ENCODE measurements at regions not wholly inside any gene's neighbourhood (a gene's known extent, or its start where the extent isn't known, plus 50 kb on each side); places are given as distances from the start of the nearest gene placed in this dataset.

GRCh38 chr14:84024231-84024820, 1505.6 kb upstream of the FLRT2 start:
- Histone ChIP-seq H3K36me3 (ENCODE audit: control insufficient read depth, insufficient read depth, low read length) (no peaks in the 10 kb centered on the region), H3K9me3 (ENCODE audit: control insufficient read depth, insufficient read depth, low read depth, low read length) (no peaks in the 10 kb centered on the region), H3K27ac (ENCODE audit: low read length) (no peak overlapping the region), H3K4me1 (ENCODE audit: control insufficient read depth, insufficient read depth, low read length) (no peaks in the 10 kb centered on the region), H3K4me3 (ENCODE audit: low read depth in 2 of 2, low read length in 2 of 2) (no peak overlapping the region), H3K27me3 (ENCODE audit: control insufficient read depth, insufficient read depth, low read length) (no peaks in the 10 kb centered on the region)
- DNase-seq (ENCODE audit: low read depth, low spot score): no peak
- TF ChIP-seq CTCF (IDR thresholded peaks at IDR 0.05): no peak
- TF ChIP-seq POLR2AphosphoS5 (IDR thresholded peaks at IDR 0.05; ENCODE audit: low read depth, low read length): no peak
- no peak for TF ChIP-seq TCF7L2 (IDR thresholded peaks at IDR 0.05; ENCODE audit: low read depth, low read length)
- no peak for TF ChIP-seq REST (IDR thresholded peaks at IDR 0.05; ENCODE audit: insufficient read depth in 1 of 2, low read depth in 2 of 2, low read length in 1 of 2)
- TF ChIP-seq SIN3A (IDR thresholded peaks at IDR 0.05; ENCODE audit: borderline replicate concordance, insufficient read depth, low read depth, low read length): no peak
- intact Hi-C loops (cut with micrococcal nuclease; ENCODE audit: unreplicated experiment): no loop called here
- ATAC-seq: no peak
- in situ Hi-C loops (cut with HindIII; ENCODE audit: low pct_unique_long_range_greater_than_20kb, low sequenced_read_pairs): no loop called here
- ChIA-PET POLR2A (no interaction called here), CTCF (no interaction called here)
- no TSS peak for BruUV-seq (replicated peaks)

GRCh38 chr14:84025106-84026012, 1504.6 kb upstream of the FLRT2 start:
- H3K9me3 ChIP-seq (ENCODE audit: control insufficient read depth, insufficient read depth, low read depth, low read length): no peaks in the 10 kb centered on the region
- H3K27ac ChIP-seq (ENCODE audit: low read length): no peak overlapping the region
- intact Hi-C loops (cut with micrococcal nuclease; ENCODE audit: unreplicated experiment): no loop called here
- no peaks in the 10 kb centered on the region for H3K36me3 ChIP-seq (ENCODE audit: control insufficient read depth, insufficient read depth, low read length)
- in situ Hi-C loops (cut with HindIII; ENCODE audit: low pct_unique_long_range_greater_than_20kb, low sequenced_read_pairs): no loop called here
- no peaks in the 10 kb centered on the region for H3K4me1 ChIP-seq (ENCODE audit: control insufficient read depth, insufficient read depth, low read length)
- no peaks in the 10 kb centered on the region for H3K27me3 ChIP-seq (ENCODE audit: control insufficient read depth, insufficient read depth, low read length)
- DNase-seq (ENCODE audit: low read depth, low spot score): no peak
- ChIA-PET CTCF (no interaction called here), POLR2A (no interaction called here)
- H3K4me3 ChIP-seq (ENCODE audit: low read depth in 2 of 2, low read length in 2 of 2): no peak overlapping the region
- ATAC-seq: no peak
- BruUV-seq (replicated peaks): no TSS peak
- TF ChIP-seq POLR2AphosphoS5 (IDR thresholded peaks at IDR 0.05; ENCODE audit: low read depth, low read length): no peak
- TF ChIP-seq SIN3A (IDR thresholded peaks at IDR 0.05; ENCODE audit: borderline replicate concordance, insufficient read depth, low read depth, low read length): no peak
- TF ChIP-seq CTCF (IDR thresholded peaks at IDR 0.05): no peak
- TF ChIP-seq REST (IDR thresholded peaks at IDR 0.05; ENCODE audit: insufficient read depth in 1 of 2, low read depth in 2 of 2, low read length in 1 of 2): no peak
- no peak for TF ChIP-seq TCF7L2 (IDR thresholded peaks at IDR 0.05; ENCODE audit: low read depth, low read length)
